Kidney tubule cell (primary cell): ENCODE measurements at regions not wholly inside any gene's neighbourhood (a gene's known extent, or its start where the extent isn't known, plus 50 kb on each side); places are given as distances from the start of the nearest gene placed in this dataset.
"Not testable (repeated sequence)": the region's sequence is repeated elsewhere in the genome, so short reads cannot be mapped to it uniquely, and the experiment has no call there.

Experiments
- DNase-seq: peaks from one replicate; pipeline ENCODE4 v3.0.0-alpha.2; 2018; ENCODE audit warnings: low spot score

DNA sequence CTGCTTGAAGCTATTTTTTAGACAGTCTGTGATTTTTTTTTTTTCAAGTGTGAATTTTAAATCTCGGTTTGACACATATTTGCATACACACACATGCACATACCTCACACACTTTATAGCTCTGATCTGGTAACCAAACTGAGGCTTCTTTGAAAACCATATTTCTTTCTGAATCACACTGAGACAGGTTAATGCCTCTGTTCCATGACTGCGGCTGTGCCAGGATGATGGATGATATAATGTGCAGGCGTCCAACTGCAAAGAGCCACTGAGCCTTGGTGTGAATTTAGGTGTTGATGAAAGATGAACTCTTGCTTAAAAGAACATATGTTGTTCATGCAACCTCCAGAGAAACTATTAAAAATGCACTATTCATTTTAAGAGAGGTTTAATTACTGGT lies 504.0 kb upstream of the OLFM3 start:
- no peak for DNase-seq

DNA sequence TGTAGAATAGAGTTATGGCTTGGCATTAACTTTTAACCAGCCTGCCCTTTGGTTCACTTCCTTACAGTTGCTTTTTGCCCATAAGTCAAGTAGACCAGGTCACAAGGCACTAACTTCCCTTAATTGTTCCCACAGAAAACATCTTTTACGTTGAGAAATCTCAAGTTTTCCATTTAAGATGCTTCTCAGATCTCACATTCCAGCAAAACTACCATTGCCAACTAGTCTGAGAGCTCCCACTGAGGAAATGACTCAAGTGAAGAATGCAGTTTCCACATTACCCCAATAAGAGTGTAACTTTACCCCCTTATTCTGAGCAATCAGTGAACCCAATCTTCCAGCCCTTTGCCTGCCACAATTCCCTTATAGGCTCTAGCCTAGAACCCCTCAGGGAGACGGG lies 502.2 kb upstream of the OLFM3 start:
- DNase-seq: no peak

DNA sequence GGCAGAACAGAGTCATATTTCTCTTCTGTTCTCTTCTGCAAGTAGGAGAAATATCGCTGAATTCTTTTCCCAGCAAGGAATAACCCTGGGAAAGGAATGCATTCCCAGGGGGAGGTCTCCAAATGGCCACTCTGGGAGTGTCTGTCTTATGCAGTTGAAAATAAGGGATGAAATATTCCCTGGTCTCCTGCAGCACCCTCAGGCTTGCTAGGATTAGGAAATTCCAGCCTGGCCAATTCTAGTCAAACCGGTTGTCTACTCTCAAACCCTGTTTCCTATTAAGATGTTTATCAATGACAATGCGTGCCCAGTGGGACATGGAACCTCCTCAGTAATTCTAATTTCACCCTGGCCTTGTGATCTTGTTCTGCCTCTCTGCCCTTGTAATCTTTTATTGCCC lies 501.1 kb upstream of the OLFM3 start:
- not testable (repeated sequence) for DNase-seq

DNA sequence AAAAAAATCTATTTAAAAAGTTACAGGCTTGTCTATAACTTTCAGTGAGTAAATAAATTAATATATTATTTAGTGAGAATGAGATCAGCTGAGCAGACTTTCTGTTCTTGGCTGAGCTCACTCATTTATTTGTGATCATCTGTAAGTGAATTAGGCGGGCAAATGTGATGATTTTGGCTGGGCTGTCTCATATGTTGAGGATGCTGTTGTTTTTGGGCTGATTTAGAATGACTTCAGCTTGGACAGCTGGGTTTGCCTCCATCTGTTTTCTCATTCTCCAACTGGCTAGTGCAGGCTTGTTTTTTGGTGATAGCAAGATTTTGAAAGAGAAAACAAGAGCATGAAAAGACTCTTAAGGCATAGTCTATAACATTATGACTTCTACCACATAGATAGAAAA lies 475.8 kb upstream of the OLFM3 start:
- DNase-seq: no peak

DNA sequence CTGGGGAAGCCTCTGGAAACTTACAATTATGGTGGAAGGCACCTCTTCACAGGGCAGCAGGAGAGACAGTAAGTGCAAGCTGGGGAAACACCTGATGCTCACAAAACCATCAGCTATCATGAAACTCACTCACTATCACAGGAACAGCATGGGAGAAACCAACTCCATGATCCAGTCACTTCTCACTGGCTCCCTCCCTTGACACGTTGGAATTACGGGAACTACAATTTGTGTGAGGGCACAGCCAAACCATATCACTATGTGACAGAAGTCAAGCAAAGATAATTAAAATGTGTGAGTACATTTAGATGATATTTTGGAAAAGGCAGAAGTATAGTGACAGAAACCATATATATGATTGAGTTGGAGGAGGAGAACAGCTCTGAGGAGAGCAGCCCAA lies 474.0 kb upstream of the OLFM3 start:
- DNase-seq: no peak

DNA sequence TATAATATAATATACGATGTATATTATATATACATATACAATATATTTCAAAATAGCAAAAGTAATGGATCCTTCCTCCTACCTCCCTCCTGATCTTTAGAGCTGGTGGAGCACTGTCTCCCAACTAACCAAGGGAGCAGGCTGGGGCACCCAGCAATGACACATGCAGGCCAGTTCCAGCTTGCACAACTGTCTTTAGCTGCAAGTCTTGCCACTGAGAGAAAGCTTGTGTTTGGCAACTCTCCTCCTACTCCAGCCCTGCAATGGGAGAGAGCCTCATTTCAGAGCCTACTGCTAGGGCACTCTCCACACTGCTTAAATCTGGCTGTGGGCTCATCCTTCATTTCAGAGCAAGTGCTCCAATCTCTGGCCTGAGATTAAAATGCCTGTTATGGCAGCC lies 469.8 kb upstream of the OLFM3 start:
- no peak for DNase-seq

DNA sequence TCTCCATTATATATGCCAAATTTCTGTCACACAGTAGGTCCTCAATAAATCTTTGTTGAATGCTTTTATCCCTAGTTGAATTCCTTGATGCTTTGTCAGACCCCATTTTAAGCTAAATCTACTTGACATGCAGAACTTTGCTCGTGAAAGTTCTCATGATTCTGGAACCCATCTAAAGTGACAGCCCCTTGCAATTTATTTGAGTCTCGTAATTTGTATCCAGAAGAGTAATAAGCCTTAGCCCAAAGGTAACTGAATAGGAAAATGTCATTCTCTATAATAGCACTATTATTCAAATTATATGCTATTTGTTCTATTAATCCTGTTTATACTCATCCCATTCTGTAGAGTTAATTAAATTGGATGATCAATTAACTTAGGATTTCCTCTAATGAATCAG lies 466.6 kb upstream of the OLFM3 start:
- no peak for DNase-seq

DNA sequence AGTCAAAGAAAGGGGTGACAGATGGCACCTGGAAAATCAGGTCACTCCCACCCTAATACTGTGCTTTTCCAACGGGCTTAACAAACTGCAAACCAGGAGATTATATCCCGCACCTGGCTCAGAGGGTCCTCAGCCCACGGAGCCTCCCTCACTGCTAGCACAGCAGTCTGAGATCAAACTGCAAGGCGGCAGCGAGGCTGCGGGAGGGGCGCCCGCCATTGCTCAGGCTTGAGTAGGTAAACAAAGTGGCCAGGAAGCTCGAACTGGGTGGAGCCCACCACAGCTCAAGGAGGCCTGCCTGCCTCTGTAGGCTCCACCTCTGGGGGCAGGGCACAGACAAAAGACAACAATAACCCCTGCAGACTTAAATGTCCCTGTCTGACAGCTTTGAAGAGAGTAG lies 445.6 kb upstream of the OLFM3 start:
- DNase-seq: not testable (repeated sequence)

DNA sequence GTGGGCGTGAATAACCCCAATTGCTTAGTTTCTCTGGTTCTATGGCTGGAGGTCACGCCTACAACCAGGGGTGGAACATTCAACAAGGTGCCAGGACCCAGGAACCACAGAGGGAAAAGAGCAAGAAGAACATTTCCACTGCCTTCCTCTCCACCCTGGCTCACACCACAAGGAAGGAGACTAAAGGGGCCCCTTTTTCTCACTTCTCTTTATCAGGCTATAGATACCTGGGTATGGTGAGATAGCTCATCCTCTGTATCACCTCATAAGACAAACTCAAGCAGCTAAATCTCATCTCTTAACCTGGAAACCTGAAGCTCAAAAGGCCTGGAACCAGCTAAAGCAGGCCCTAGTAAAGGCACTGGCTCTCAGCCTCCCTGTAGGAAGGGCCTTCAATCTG lies 438.8 kb upstream of the OLFM3 start:
- DNase-seq: no peak

DNA sequence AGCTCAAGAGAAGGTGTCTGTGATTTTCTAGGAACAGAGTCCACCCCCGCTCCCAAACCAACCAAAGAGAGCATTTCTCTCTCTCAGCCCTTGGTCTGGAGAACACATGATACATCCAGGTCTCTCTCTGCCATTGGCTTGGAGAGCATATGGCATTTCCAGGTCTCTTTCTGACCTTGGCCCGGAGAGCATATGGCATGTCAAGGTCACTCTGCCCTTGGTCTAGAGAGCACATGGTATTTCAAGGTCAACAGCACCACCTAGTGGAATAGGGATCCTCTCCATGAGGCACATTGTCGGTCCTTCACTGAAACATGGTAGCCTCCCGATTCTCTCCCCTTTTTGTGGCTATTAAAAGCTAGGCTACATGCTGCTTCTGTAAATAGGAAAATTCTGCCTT lies 437.7 kb upstream of the OLFM3 start:
- no peak for DNase-seq

DNA sequence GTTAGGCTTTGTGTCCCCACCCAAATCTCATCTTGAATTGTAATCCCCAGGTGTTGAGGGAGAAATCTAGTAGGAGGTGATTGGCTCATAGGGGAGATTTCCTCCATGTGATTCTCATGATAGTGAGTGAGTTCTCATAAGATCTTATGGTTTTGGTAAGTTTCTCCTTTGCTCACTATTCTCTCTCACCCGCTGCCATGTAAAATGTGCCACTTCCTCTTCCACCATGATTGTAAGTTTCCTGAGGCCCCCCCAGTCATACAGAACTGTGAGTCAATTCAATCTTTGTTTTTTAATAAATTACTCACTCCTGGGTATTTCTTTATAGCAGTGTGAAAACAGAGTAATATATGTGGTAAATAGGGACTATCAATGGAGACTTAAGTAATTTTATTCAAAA lies 434.5 kb upstream of the OLFM3 start:
- DNase-seq: no peak

DNA sequence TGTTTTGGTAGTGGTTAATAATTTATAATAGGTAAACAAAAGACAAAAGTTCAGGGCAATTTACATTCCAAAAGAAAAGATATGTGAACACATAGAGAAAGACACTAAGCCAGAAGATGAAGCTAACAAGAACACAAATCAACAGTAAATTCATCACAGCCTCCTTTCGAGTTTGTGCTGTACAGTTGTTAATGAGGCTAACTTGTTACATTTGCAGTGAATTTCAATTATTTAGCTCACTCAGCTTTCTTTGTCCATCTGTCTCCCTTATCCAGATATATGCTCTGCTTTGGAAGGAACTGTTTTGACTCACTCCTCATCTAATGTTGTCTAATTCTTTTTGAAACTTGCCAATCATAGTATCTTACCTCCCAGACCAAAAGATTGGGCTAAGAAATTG lies 423.3 kb upstream of the OLFM3 start:
- DNase-seq: no peak
